ENCODE measurements at regions not wholly inside any gene's neighbourhood (a gene's known extent, or its start where the extent isn't known, plus 50 kb on each side); places are given as distances from the start of the nearest gene placed in this dataset.

DNA sequence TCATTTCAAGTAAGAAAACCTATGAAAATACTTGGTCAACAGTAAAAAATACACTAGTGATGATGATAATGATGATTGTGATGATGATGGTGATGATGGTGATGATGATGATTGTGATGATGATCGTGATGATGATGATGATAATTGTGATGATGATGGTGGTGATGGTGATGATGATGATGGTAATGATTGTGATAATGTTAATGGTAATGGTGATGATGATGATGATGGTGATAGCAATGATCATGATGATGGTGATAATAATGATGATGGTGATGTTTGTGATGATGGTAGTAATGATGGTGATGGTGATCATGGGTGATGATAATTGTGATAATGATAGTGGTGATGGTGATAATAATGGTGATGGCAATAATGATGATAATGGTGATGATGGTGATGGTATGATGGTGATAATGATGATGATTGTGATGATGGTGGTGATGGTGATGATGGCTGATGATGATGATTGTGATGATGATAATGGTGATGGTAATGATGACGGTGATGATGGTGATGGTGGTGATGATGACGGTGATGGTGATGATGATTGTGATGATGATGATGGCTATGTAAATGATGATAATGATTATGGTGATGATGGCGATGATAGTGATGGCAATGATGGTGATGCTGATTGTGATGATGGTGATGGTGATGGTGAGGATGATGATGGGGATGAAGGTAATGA, 62.1 kb downstream of the VCX3A start:
- no peak for DNase-seq

GRCh38 chrX:6468706-6469105, 66.2 kb downstream of the VCX3A start:
- DNase-seq, result no peak

DNA sequence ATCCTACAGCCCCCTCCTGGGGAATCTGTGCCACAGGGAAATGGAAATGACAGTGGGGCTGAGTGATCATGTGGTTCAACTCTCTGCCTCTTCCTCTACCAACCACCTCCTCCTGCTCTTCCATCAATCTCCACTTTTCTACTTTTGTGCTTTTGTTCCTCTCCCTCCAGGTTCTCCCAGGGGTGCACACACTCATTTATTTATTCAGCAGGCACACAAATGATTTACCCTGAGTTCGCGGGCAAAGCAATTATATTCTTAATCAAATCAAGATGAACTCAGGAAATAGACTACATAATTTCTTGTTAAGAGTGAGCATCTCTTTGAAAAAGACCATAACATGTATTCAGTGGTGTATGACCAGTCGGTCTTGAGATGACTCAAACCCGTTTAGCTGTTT, 69.2 kb downstream of the VCX3A start:
- no peak for DNase-seq

- no peak for DNase-seq
These were observed 70.2 kb downstream of the VCX3A start for GRCh38 chrX:6464726-6465125.

- no peak for DNase-seq
These were observed 73.9 kb downstream of the VCX3A start for GRCh38 chrX:6460893-6461490.

- DNase-seq, result no peak
These were observed 78.7 kb downstream of the VCX3A start for GRCh38 chrX:6456196-6456595.

GRCh38 chrX:6449946-6450345, 85.0 kb downstream of the VCX3A start:
- DNase-seq, result no peak

GRCh38 chrX:6448003-6448402, 86.9 kb downstream of the VCX3A start:
- DNase-seq, result peak; percentile 0

DNA sequence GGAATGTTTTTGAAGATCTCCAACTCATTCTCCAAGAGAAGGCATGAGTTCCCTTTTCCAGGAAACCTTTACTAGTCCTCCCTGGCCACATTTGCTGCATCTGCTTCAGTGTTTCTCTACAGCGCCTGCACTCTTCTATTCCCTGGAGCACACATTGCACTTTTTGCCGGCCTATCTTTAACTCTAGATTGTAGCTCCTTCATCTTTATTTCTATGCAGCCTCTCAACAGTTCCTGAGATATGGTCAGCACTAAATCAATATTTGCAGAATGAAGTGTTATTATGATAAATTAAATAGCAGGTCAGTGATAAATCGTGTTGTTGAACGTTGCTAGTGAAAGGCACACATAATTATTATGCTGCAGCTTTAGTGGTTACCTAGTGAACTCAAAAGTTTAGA, 88.3 kb downstream of the VCX3A start:
- no peak for DNase-seq

DNA sequence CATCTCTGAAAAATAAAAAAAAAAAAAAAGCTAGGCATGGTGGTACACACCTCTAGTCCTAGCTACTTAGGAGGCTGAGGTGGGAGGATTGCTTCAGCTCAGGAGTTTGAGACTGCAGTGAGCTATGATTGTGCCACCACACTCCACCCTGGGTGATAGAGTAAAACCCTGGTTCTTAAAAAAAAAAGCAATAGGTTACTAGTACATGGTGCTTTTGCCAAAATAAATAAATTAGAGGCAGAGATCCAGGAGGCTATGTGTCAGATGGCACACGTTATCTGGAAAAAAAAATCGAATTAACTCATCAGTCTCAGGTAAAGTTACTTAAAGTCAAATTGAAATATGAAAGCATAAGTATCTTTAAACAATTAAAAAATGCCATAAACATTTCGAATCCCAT, 94.3 kb downstream of the VCX3A start:
- no peak for DNase-seq

DNA sequence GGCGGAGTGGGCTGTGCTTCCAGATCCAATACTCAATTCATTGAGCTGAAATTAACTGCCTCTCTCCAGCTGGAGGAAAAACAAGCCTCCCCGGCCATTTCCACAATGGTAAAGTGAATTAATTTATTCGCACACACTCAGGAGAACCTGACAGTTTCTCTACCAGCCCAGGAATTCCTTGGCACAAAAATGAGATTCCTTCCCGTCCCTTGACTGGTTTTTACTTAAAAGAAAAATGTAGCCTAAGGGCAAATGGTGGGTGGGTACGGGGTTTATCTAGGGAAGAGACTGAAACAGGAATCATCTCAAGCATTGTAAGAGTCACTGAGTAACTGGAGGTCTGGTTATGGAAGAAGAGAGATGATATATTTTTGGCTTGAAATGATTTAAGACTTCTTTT, 102.7 kb downstream of the VCX3A start:
- no peak for DNase-seq

GRCh38 chrX:6407542-6407941, 127.4 kb downstream of the VCX3A start:
- no peak for DNase-seq

GRCh38 chrX:6386837-6387236, 148.1 kb downstream of the VCX3A start:
- DNase-seq, result no peak

DNA sequence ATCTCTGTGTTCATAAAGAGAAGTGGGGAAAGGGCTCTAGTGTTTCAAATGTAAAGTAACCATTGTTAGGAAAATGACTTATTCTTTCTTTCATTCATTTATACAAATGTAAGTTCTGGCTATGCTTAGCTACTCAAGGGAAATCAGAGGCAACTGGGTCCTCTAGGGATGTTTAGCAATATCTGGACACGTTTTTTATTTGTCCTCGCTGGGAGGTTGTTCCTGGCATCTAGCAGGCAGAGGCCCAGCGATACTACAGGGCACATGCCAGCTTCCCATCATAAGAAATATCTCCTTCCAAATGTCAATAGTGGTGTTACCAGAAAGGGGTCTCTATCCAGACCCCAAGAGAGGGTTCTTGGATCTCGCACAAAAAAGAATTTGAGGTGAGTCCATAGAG, 150.0 kb downstream of the VCX3A start:
- DNase-seq, result no peak

DNA sequence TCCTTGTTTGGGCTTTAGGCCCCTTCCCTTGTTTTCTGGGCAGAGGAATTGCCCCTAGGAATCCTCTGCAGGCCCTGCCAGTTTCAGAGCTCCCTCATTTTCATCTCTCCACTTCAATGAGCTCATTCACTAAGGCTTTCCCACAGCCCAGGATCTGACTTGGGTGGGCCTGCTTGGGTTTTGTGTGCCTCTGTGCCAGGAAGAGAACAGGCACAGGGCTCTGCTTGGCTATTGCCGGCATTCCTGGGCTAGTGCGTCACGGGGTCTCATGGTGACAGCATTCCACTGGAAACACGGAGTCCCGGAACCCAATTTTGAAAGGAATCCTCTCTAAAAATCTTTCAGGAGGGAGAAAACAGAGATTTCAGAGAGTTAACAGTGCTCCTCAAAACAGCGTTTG, 150.5 kb downstream of the VCX3A start:
- peak; percentile 8 for DNase-seq

DNA sequence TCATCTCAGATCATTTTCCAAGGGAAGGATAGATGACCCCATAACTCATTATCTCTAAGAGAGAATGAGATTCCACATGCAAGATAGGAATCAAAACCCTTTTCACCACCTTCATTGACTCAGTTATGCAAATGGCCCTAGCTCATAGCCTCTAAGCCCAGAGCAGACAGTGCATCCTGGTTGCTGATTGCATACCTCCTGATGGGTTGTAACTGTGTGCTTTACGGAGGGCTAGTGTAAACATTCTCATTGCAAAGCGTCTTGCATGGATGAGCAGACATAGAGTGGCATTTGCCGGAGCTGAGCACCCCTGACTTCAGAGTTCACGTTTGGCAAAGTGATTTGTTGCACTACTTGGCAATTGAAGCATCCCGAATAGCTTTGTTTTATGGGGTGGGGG, 151.0 kb downstream of the VCX3A start:
- no peak for DNase-seq

DNA sequence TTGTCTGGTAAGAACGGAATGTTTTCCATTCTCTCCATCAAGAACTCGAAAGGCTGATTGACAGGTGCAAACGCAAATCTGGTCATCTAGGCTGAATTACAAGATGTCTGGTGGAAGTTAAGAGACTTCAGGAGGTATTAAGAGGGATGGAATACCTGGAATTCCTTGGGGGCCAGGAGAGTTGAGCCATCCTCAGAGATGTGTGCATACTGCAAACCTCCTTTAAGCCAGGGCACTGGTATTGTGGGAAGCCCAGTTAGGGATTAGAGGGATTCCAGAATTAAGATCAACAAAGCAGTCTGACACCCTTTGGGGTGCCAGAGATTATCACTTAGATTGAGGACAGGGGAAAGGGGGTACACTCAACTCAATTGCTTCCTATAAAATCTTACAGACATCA, 151.4 kb downstream of the VCX3A start:
- DNase-seq, result no peak

DNA sequence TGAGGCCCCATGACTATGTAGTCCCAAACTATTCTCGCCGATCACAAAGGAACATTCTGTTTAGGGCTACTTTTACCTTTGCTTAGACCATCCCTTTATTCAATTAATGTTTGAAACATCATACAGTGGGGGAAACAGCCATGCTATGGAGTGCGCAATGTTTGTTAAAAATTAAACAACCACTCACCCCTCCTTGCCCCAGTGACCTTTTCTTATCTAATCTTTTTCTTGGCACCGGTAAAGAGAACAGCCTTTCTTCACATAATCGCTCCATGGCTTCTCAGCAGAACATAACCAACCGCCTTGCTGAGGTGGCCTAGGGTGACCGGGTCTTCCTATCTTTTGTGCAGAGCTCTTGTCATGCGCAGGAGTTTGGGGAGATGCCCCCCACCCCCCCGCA, 152.6 kb downstream of the VCX3A start:
- DNase-seq, result no peak

GRCh38 chrX:6377103-6377764, 148.6 kb upstream of the NLGN4X start:
- DNase-seq, result no peak

GRCh38 chrX:6374556-6374955, 145.9 kb upstream of the NLGN4X start:
- no peak for DNase-seq

GRCh38 chrX:6372981-6373380, 144.3 kb upstream of the NLGN4X start:
- no peak for DNase-seq

- DNase-seq, result no peak
These were observed 142.7 kb upstream of the NLGN4X start for GRCh38 chrX:6371353-6371752.

- DNase-seq, result no peak
These were observed 134.5 kb upstream of the NLGN4X start for GRCh38 chrX:6363188-6363587.

- no peak for DNase-seq
These were observed 96.8 kb upstream of the NLGN4X start for GRCh38 chrX:6325437-6325836.

DNA sequence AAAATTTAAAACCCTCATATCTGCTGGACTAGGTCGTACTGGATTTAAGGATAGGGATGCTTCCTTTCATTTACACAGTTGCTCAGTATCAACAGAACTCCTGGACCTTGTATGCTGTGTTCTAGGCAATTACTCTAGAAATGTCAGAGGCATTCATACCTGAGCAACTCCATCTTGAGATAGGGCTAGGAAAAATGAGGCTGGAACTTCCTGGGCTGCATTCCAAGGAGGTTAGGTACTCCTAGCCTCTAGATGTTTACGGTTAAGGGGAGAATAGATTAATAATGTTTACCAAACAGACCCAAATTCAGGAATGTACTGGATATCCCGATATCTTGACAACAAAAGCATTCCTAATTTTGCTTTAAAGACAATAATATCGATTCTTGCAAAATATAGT, 84.7 kb upstream of the NLGN4X start:
- DNase-seq, result no peak
